ENCODE measurements at regions not wholly inside any gene's neighbourhood (a gene's known extent, or its start where the extent isn't known, plus 50 kb on each side); places are given as distances from the start of the nearest gene placed in this dataset.

GRCh38 chr2:155357172-155357571 is 658.7 kb downstream of the KCNJ3 start (continued):
- TF ChIP-seq NKRF (IDR thresholded peaks at IDR 0.05; ENCODE audit: borderline replicate concordance) (no peak), ZBTB5 (IDR thresholded peaks at IDR 0.05) (no peak)

GRCh38 chr2:155356250-155356649 is 657.8 kb downstream of the KCNJ3 start:
- WGBS (ENCODE audit: insufficient coverage, low coverage, missing lambda C conversion rate): 13% methylated on average over 1 of the region's 1 CpG
- no peaks in the 10 kb centered on the region for H4K20me1 ChIP-seq (replicated peaks; ENCODE audit: control insufficient read depth, insufficient read depth, low read length)
- BruUV-seq (replicated peaks): no TSS peak
- no peak overlapping the region for H2AFZ ChIP-seq (ENCODE audit: low read depth, low read length)
- CTCF ChIA-PET (ENCODE audit: low intra/inter-chr PET ratio): no interaction called here
- no peak overlapping the region for H3K4me2 ChIP-seq (ENCODE audit: insufficient read depth, low read length)
- intact Hi-C loops (cut with micrococcal nuclease) (no loop called here), in situ Hi-C loops (cut with MboI) (no loop called here)
- H3K9ac ChIP-seq (ENCODE audit: insufficient read depth in 1 of 2, low read depth in 2 of 2, low read length in 2 of 2): no peak overlapping the region
- peaks cover 9% of the 10 kb centered on the region for H3K79me2 ChIP-seq (ENCODE audit: control insufficient read depth, insufficient read depth, low read length)
- H3K9me3 ChIP-seq (replicated peaks; ENCODE audit: control insufficient read depth, insufficient read depth, low read depth, low read length): no peaks in the 10 kb centered on the region
- no peaks in the 10 kb centered on the region for H3K27me3 ChIP-seq (ENCODE audit: control insufficient read depth in 2 of 2, insufficient read depth in 2 of 2, low read length in 2 of 2)
- ATAC-seq (no peak; the same call in 2 of the 3 replicates), FAIRE-seq (no peak), DNase-seq (ENCODE audit: extremely low read depth in 1 of 4, low spot score in 3 of 4) (no peak)
- no peaks in the 10 kb centered on the region for H3K36me3 ChIP-seq (ENCODE audit: control insufficient read depth, insufficient read depth, low read length)
- no peaks in the 10 kb centered on the region; a peak in 1 of 5 replicates for H3K4me1 ChIP-seq (replicated peaks in 1 of 2; ENCODE audit: control insufficient read depth in 2 of 2, insufficient read depth in 2 of 2, low read length in 2 of 2)
- no peak overlapping the region for H3K27ac ChIP-seq (ENCODE audit: extremely low read depth, low read depth, low read length)
- POLR2A ChIA-PET: no interaction called here
- H3K9me1 ChIP-seq (ENCODE audit: control insufficient read depth, insufficient read depth, low read length): no peaks in the 10 kb centered on the region
- no peak overlapping the region for H3K4me3 ChIP-seq
- no peak for TF ChIP-seq DEAF1 (CRISPR knock-in tag; IDR thresholded peaks at IDR 0.05)
- TF ChIP-seq ZFPM2 (CRISPR knock-in tag; IDR thresholded peaks at IDR 0.05): no peak
- no peak for TF ChIP-seq MITF (IDR thresholded peaks at IDR 0.05)
- no peak for TF ChIP-seq HINFP (tag; conservative IDR thresholded peaks at IDR 0.05; ENCODE audit: low read depth)
- TF ChIP-seq CEBPG (CRISPR knock-in tag; IDR thresholded peaks at IDR 0.05): no peak
- TF ChIP-seq CEBPG (tag; conservative IDR thresholded peaks at IDR 0.05 in 1 of 2, IDR thresholded peaks at IDR 0.05 in 1 of 2): no peak
- no peak for TF ChIP-seq TCF15 (CRISPR knock-in tag; IDR thresholded peaks at IDR 0.05)
- no peak for TF ChIP-seq NR3C1 (CRISPR knock-in tag; IDR thresholded peaks at IDR 0.05)
- TF ChIP-seq ZC3H4 (CRISPR knock-in tag; IDR thresholded peaks at IDR 0.05; ENCODE audit: borderline replicate concordance): no peak
- TF ChIP-seq CSDE1 (IDR thresholded peaks at IDR 0.05): no peak
- TF ChIP-seq ZNF696 (CRISPR knock-in tag; conservative IDR thresholded peaks at IDR 0.05): no peak

Data from K562 (cell line).